CD4-positive, alpha-beta T cell treated with Interleukin-15 for 4 hours (primary cell): ENCODE measurements at regions not wholly inside any gene's neighbourhood (a gene's known extent, or its start where the extent isn't known, plus 50 kb on each side); places are given as distances from the start of the nearest gene placed in this dataset.

Source experiments
- DNase-seq: peaks from one replicate; pipeline ENCODE4 v3.0.0-alpha.2; 2020; ENCODE audit warnings: low spot score

DNA sequence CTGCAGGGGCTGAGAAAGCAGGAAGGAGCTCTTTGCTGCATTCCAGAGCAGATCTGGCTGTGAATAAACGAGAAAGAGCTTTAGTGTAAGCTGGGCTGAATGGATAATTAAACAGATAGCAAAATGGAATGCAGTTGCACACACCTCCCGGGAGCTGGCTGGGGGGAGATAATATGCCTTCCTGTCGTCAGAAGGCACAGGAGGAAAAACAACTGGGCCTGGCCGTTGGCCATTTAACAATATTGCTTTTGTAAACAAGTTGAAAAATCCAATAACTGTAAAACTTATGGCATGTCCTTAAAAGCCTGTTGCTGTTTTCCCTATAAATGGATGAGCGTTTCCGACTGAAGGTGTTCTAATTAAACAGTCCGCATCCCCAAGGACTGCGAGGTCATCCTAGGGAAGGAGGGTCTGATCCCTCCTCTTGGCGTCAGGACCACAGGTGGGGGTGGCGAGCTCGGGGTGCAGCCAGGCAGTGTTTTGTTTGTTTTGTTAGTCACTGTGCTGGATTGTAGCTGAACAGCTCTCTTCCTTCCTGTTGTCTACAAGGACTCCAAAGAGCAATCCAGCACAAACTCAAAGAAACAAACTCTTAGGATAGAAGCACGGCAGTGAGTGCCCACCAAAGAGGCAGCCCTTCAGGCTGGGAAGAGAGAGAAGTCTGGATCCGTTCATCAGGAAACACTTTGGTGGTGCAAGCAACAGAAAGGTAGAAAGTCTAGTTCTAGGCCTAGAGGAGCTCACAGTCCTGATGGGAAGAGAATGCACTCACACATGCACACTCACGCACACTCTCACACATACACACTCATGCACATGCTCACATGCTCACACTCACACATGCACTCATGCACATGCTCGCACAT is 133.4 kb upstream of the SMAD3 start:
- no peak for DNase-seq

DNA sequence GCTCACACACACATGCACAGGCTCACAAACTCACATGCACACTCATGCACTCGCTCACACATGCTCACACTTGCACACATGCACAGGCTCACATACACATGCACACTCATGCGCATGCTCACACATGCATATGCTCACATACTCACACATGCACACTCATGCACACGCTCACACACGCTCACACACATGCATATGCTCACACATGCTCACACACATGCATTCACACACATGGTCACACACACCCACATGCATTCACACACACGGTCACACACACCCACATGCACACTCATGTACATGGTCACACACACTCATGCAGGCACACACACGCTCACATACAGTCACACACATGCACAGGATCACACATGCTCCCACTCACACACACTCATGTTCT is 132.8 kb upstream of the SMAD3 start:
- no peak for DNase-seq

DNA sequence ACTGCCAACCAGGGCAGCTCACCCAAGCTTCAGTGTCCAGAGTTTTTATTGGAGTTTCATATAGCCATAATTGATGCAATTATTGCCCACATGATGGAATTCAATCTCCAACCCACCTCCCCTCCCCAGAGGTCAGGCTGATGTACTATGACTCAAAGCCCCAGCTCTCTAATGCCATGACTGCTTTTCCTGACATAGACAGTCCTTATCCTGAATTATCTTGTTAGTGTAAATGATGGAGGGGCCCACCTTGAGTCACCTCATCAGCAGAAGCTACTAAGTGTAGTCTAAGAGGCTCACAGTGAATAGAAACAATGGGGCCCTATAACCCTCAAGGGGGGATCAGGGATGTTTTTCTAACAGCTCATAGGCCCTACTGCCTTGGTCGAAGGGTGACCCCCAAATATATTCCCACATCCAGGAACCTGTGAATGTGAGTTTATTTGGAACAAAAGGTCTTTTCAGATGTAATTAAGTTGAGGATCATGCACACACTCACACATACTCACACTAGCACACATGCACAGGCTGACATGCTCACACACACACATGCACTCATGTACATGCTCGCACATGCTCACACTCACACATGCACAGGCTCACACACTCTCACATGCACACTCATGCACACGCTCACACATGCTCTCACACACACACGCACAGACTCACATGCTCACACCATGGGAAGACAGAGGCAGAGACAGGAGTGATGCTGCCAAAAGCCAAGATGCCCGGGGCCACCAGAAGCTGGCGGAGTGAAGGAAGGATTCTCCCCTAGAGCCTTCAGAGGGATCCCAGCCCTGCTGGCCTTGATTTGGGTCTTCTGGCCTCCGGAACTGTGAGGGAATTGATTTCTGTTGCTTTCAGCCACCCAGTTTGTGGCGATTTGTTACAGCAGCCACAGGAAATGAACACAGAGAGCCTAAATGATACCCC is 131.2 kb upstream of the SMAD3 start:
- DNase-seq: no peak

DNA sequence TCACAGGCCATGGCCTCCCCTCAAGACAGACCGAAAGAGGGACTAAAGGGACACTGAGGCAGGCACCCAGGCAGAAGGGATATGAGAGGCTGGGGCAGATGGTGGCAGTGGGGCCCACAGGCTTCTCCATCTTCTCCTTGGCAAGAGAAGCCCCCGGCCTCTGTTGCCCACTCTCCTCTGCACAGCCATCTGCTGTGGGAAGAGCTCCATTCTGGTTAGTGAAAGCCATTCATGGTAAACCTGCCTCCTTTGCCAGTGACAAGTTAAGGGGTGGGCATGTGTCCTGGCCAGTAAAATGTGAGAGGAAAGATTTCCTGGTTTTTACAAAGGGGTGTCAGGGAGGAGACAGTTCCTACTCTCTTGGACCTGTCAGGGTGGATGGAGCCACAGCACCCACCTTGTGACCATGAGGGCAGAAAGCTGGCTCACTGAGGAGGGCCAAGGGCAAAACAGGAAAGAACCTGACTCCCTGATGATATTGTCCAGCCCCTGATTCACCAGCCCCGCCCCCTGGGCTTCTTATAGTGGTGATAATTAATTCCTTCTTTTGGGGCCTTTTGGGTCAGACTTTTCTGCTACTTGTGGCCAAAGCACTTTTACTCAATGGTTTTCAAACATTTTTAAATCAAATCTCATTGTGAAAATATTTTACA is 130.4 kb upstream of the SMAD3 start:
- DNase-seq: no peak

DNA sequence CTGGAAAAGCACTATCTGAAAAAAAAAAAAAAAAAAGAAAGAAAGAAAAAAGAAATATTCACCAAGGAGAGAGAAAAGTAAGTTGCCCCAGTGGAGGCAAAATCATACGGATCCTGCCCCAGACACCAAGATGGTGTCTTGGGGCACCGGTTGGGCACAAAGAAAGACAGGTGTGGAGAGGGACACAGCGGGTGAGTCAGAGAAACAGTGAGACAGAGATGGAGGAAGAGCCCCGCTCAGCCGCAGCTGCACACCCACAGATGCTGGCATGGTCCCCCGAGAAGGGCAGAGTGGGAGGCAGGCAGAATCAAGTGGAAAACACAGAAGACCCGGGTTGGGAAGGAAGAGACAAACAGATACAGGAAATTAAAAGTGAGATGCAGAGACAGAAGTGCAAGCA is 129.7 kb upstream of the SMAD3 start:
- DNase-seq: no peak

DNA sequence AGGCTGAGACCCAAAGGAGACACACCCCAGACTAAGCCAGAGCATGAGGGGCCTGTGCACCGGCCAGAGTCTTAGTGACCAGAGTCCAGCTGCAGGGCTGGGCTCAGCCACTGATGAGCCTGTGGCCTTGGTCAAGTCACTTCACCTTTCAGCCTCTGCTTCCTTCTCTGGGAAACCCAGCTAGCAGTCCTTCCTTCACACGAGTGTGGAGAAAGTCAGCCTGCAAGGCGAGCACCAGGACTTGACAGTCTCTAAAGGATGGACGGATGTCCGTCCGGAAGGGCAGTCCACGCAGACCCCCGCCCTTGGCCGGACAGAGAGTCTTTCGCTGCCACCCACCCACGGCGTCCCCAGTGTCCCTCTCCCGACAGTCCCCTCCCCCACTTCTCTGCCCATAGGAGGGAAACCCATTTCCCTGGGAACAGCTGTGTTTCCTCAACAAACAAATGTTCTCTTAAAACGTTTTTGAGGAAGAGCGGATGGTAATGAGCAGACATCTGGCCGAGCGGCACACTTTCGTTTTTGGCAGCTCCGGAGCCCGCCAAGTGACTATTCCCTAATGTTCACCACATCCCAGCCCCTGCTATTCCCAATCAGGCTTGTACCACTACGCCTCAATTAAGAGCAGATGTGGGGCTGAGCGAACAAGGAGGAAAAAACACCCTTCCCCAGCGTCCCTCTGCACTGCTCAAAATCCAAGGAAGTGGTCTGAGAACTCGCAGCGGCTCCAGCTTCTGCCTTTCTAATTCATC is 129.1 kb upstream of the SMAD3 start:
- DNase-seq: no peak

DNA sequence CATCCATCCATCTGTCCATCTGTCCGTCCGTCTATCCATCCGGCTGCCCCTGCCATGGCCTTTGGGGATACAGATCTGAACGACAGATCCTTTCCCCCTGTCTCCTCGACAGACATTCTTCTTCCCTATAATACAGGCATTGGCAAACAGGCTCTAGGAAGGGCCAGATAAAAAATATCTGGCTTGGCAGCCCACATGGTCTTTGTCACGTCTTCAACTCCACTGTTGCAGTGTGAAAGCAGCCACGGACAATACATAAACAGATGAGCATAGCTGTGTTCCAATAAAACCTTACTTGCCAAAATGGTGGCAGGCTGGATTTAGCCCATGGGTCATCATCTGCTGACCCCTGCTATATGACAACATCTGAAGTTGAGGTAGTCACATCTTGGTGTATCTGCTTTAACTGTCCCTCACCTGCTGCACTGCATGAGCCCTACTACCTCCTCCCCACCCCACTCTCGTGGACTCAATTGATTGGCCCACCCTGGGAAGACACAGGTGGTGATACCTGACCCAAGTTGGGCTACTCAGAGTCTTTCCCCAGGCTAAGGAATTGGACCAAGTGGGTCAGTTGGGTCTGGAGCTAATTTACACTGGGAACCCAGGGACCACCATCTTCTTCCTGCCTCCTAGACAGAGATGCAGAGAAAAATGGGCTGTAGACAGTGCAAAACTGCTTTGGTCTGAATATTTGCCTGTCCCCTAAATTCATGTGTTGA is 128.4 kb upstream of the SMAD3 start:
- no peak for DNase-seq

DNA sequence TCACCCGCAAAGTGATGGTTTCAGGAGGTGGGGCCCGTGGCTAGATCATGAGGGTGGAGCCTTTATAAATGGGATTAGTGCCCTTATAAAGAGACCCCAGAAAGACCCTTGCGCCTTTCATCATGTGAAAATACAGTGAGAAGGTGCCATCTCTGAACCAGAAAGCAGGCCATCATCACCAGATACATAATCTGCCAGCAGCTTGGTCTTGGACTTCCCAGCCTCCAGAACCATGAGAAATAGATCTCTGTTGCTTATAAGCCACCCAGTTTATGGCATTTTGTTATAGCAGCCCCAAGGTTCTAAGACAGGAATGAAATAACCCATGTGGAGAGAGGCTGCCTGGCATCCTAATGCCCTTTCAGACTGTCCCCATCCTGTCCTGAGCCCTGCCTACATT is 127.8 kb upstream of the SMAD3 start:
- DNase-seq: no peak

DNA sequence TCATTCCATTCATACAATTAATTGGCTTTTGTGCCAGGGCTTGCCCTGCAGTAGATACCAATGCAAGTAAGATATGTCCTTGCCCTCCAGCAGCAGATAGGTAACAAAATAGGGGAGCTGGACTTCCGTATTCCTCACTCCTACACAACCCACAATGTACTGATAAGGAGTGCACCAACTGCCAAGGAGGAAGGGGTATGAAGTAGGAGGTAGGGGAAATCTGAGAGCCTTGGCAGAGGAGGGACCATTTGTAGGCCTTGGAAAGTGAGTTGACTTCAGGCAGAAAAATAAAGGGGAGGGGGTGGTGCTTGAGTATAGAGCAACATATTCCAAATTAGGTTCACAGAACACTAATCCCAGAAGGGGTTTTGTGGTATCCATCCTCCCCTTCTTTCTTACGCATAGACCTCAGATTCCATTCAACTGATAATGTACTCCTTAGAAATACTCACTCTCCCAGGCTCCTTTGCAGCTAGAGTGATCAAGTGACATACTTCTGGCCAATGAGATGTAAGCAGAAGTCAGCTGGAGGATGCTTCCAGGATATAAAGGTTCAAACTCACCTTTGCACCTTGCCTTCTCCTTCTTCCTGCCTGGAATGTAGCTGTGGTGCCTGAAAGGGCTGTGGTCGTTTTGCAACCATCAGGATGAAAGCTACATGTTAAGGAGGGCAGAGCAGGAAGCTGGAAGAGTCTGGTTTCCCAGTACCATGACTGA is 127.1 kb upstream of the SMAD3 start:
- DNase-seq: no peak

DNA sequence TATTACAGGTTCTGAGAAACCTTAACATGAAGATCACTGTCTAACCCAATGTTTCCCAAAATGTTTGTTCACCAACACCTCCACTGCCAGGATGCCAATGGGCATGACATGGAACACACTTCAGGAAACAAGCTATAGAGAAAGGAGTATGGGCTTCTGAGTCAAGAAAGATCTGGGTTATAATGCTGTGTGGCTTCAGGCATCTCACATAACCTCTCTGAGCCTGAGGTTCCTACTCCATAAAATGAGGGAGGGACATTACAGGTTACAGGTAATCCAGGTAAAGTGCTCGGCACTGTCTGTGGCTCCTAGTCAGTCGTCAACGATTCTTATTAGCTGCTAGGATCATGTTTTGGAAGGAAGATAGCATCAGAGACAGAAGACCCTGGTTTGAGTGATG is 126.4 kb upstream of the SMAD3 start:
- no peak for DNase-seq

DNA sequence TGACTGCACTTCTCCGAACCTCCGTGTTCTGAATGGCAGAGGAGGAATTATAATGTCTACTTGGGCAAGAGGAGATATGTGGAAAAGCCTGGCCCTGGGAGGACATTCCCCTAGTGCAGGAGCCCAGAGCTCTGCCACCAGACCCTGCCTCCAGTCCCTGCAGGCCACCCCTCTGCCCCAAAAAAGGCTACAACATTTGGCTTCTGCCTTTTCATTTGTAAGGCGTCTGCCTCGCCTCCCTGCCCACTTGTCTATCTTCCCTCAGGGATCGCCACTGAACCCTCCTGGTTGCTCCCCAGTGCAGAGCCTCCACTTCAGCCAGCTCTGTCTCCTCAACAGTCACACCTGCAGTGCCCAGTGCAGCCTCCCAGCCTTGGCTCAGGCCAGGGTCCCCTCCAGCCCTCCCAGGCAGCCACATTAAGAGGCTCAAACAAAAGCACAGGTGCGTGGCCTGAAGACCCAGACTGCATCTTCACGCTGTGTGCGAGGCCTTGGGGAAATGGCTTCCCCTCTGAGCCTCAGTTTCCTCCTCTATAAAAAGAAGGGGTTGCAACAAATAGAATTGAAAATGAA is 125.9 kb upstream of the SMAD3 start:
- DNase-seq: no peak

DNA sequence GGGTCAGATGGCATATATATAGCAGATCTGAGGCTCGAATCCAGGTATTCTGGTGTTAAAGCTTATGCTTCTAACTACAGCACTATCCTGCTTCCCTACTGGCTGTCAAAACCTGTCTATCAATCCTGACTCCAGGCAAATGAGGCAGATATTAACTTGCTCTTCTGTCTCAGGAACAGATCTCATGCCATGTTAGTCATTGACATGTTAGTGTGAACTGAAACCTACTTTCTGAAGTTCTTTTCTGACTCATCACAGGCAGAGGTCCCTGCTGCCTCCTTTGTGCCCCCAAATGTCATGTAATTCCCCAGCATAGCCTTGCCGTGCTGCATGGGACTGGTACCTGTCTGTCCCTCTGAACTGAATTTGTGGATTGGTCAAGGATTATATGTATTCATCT is 125.0 kb upstream of the SMAD3 start:
- no peak for DNase-seq

DNA sequence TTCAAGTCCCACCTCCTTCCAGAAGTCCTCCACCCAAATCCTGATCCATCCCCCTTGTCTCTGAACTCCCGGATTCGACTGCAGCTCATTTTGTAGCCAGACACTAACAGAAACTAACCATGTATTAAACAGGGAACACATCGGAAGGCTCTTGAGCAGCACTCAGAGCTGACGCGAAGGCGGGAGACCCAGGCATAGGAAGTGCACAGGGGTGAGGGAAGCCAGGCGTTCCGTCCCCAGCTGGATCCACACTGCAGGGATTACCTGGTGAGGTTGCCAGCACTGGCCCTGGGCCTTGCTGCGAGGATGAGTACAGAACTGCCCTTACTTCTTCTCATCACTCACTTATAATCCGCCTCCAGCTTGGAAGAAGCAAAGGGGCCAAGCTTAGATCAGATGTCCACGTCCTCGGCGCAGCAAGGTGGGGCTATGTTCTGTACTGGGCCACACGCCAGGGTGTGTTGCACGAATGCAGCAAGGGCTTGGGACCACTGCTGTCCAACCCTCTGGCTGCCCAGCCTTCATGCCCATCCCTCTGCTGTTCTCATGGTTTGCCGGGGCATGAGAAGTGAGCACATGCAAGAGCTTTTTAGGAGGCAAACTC is 124.2 kb upstream of the SMAD3 start:
- DNase-seq: no peak

DNA sequence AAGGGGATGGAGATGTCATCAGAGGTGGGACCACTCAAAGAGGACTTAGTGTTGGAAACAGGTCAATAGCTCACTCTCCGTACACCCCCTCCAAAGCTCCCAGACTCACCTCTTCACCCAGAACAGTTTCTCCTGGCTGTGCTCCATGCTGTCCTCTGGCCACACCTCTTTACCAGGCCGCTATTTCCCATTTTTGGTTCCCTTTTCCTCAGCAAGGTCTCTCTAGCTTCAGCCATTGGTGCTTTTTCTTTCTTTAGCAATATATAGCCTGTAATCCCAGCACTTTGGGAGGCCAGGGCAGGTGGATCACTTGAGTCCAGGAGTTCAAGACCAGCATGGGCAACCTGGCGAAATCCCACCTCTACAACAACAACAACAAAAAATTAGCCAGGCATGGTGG is 123.6 kb upstream of the SMAD3 start:
- no peak for DNase-seq

DNA sequence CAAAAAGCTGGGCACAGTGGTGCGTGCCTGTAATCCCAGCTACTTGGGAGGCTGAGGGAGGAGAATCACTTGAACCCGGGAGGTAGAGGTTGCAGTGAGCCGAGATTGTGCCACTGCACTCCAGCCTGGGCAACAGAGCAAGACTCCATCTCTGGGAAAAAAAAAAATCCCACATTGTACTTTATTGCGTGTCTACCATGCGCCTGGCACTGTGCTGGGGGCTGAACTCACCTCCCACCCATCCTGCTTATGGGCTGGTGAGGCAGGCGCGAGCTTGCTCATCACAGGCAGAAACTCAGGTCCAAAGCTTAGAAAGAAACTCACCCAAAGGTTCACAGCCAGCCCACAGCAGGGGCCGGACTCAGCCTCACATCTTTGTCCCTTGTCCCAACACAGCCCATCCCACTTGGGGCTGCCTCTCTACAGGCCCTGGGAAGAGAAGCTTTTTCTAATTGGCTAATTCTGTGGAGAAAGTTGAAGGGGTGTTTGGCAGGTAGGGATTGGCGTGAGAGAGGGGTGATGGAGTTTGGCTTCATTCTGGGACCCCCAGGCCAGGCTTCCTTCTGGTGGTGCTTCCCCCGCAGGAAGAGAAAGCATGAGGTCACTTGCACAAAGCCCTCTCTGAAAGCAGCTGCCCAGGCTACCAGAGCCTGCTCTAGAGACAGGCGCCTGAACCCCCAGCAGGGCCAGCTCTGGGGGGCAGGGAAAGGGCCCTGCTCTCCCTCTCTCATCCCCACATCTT is 122.6 kb upstream of the SMAD3 start:
- no peak for DNase-seq

DNA sequence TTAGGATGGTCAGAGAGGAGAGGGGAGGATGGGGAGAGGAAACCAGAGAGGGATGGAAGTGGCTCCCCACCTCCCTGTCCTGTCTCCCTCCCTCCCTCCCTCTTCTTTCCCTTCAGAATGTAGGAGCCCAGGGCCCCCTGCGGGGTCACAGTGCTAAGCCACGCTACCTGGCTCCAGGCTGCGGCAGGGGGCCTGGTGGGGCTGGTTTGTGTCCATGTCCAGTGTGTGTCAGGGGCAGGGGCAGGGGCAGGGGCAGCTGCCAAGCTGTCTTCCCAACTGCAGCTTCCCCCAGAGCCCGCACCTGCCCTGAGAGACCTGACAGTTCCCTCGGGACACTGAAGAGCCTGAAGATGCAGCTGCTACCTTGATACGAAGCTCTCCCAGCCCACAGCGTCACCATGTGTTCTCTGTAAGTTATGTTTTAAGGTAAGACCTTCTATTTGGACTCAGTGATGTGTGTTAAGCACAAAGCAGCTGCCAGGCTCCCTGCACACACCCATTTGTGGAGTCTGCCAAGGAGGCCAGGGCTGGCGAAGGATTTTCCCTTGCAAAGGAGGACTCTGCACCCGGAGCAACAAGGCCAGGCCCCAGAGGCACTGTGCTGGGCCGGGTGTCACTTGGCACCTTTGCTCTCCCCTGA is 121.8 kb upstream of the SMAD3 start:
- no peak for DNase-seq

DNA sequence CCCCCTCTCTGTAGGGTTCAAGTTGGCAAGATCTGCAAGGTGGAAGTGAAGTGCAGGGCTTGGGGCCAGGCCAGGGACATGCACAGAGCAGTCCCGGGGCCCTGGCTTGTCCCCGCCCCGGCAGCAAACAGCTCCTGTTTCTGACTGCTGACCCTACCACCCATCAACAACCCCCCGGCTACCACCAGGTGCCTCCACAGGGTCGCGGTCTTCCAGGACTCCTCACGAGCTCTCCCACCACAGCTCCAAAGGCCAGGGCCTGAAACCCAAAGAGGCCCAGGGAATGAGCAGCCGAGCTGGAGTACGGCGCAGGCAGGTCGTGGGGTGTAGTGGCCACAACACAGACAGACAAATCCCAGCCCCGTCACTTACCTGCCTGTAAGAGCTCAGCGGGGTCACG is 121.3 kb upstream of the SMAD3 start:
- no peak for DNase-seq

DNA sequence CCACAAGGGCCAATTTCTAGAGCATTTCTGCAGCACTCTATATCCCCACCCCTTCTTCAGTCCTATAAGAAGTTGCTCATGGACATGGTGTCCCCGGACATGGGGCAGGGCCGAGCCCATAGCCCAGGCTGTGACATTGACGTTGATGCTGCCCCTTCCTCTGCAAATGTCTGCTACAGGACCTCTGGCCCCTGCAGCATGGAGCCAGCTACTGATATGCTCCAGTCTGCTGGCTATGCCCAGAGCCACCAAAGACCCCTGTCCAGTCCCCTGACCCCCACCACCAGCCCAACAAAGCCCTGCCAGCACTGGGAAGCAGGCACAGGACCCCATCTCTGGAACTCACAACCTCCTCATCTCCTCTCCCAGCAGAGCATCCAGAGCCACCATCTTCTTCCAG is 120.1 kb upstream of the SMAD3 start:
- DNase-seq: no peak

DNA sequence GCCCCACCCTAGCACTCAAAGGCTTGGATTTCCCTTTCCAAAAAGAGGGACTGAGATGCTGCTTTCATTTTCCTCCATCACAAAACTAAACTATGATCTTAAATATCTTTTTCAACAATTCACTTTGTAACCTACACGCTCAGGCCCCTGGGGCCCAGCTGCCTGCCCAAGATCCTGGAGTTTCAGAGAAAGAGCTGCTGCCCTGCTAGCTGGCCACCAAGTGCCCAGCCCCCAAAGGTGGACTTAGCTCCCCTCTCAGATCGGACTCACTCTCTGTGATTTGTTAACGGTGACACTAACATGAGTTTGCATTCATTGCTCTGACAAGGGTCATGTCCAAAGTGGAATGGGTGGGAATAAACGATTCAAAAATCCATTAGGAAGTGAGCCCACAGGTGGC is 119.6 kb upstream of the SMAD3 start:
- DNase-seq: no peak
